GM10266 (cell line): ENCODE measurements at regions not wholly inside any gene's neighbourhood (a gene's known extent, or its start where the extent isn't known, plus 50 kb on each side); places are given as distances from the start of the nearest gene placed in this dataset.
"Not testable (repeated sequence)": the region's sequence is repeated elsewhere in the genome, so short reads cannot be mapped to it uniquely, and the experiment has no call there.

Experiments
- DNase-seq: peaks from one replicate; pipeline ENCODE4 v3.0.0; 2012; ENCODE audit errors: extremely low spot score
- CTCF ChIP-seq: IDR thresholded peaks from 2 replicates; pipeline ENCODE4 v1.5.1; 2012; ENCODE audit warnings: mild to moderate bottlenecking, low read depth; ENCODE audit not compliant: control insufficient read depth, insufficient read depth; ENCODE audit errors: missing control alignments

GRCh38 chr14:34052658-34053014, 101.8 kb upstream of the EGLN3 start:
- DNase-seq, result no peak
- no peak for TF ChIP-seq CTCF

- TF ChIP-seq CTCF, result no peak
- DNase-seq, result no peak
Measured at GRCh38 chr14:34051966-34052657, 101.2 kb upstream of the EGLN3 start.

GRCh38 chr14:34050606-34051005, 99.7 kb upstream of the EGLN3 start:
- TF ChIP-seq CTCF, result no peak
- DNase-seq, result no peak

- TF ChIP-seq CTCF, result no peak
- DNase-seq, result no peak
Measured at GRCh38 chr14:34049790-34050189, 98.9 kb upstream of the EGLN3 start.

GRCh38 chr14:34049187-34049586, 98.3 kb upstream of the EGLN3 start:
- not testable (repeated sequence) for DNase-seq

GRCh38 chr14:34046799-34047520, 96.1 kb upstream of the EGLN3 start:
- TF ChIP-seq CTCF, result no peak
- DNase-seq, result no peak

GRCh38 chr14:34044666-34045306, 93.9 kb upstream of the EGLN3 start:
- no peak for TF ChIP-seq CTCF
- no peak for DNase-seq

GRCh38 chr14:34044373-34044637, 93.4 kb upstream of the EGLN3 start:
- DNase-seq, result no peak
- no peak for TF ChIP-seq CTCF
